ENCODE measurements at regions not wholly inside any gene's neighbourhood (a gene's known extent, or its start where the extent isn't known, plus 50 kb on each side); places are given as distances from the start of the nearest gene placed in this dataset.

DNA sequence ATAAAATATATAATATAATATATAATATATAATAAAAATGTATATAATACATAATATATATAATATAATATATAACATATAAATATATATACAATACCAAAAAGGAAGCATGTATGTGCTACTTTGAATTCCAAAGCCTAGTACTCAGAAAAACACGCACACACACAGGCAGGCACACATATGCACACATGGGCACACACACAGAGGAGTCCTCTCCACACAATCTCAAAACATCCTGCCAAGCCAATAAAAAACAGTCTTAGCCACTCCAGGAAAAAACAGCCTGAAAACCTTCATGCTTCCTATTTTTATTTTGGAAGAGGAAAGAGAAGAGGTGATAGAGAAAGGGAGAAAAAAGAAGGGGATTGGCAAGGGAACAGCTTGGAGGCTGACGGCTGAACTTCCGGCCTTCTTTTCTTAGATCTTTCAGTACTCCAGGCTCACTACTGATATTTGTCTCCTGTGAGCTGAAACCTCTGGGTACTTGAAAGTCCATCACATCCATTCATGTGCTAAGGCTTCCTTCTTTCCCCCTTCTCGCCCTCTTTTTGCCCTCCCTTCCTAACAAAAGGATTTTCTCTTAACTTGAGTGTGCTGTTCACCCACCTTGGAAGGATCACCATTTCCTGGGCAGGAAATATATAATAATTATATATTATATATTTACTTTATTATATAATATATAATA lies 394.2 kb downstream of the NUAK1 start:
- no peak for DNase-seq (ENCODE audit: low spot score)

DNA sequence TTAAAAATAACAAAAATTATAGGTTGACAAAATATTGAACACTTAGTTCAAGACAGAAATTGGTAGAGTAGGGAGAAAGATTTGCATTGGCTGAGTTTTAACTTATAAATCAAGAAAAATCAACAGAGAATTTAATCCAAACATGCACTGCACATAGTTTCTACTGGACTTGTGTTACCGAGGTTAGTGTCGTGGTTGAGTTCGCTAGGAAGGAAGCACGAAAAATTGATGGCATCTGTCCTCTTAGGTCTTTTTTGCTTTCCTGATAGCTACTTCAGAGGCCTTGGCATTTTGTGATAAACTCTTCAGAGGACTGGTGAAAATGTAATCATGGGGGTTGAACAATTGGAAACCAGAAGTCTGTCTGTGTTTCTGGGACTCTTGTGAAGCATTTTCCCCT lies 392.9 kb downstream of the NUAK1 start:
- DNase-seq (ENCODE audit: low spot score), result no peak

DNA sequence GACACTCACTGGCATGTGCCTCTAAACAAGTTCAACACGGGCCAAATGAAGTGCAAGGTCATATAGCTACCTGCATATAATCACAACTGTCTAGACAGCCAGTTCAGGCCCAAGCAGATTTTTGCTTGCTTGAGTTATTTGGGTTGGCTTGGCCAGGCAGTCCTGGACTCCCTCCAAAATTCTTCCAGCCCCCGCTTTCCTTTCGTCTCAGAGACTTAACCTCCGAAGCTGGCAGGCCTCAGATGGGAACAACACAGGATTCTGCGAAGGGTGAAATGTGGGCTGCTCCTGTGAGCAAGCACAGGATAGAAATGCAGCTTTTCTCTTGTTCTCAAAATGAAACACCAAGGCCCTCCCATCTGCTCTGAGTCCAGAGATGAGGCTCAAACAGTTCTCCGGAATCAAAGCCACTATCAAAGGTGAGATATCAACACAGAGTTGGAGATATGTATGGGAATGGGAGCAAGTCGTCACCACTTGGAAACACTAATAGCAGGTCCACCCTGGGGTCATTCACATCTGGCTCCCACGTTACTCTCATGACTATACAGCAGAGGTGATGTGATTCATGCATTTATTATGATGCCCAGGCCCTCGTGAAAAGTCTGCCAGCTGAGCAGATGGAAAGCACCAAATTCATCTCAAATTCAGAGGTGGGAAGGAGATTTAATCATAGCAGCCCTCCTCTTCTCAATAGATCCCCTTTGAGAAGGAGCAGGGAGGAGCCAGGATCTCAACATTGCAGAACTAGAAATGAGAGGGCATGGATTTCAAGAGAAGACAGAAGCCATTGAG lies 389.8 kb downstream of the NUAK1 start:
- DNase-seq (ENCODE audit: low spot score), result peak; percentile 51

- DNase-seq (ENCODE audit: low spot score), result no peak
Observed at GRCh38 chr12:105750096-105750495, 388.7 kb downstream of the NUAK1 start.

DNA sequence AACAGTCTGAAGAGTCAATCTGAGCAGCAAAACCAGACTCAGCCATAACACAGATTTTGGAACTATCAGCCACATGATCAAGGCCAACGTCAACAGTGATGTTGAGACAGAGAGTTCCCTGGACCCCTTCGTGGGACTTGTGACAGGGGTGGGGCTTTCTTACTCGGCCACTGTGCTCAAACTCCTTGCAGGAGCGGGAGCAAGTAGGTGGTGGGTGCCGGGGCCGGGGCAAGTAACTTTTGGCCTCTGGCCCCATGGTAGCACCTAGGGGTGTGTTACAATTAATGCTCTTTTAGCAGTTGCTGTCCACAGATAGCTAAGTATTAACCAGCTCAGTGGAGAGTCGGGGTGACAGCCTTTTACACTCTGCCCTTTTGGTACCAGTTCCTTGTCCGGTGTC lies 384.4 kb downstream of the NUAK1 start:
- no peak for DNase-seq (ENCODE audit: low spot score)

DNA sequence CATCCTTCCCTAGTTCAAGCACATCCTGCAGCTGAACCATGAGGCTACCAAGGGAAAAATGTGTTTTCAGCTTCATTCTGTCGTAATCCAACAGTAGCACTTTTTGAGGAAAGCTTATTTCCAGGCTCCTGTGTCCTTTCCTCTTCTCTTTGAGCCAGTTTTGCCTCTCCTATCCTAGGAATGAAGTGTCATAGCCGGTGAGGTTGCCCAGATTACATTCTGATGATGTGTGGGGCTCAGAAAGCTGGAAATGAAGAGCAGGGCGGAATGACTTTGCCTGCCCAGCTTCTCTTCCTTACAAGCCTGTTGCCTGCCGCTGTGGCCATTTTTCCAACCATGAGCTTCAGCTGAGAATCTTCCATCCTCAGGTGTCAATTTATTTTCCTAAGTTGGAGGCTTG lies 381.8 kb downstream of the NUAK1 start:
- DNase-seq (ENCODE audit: low spot score), result no peak

- no peak for DNase-seq (ENCODE audit: low spot score)
Observed at GRCh38 chr12:105759149-105759548, 379.6 kb downstream of the NUAK1 start.

DNA sequence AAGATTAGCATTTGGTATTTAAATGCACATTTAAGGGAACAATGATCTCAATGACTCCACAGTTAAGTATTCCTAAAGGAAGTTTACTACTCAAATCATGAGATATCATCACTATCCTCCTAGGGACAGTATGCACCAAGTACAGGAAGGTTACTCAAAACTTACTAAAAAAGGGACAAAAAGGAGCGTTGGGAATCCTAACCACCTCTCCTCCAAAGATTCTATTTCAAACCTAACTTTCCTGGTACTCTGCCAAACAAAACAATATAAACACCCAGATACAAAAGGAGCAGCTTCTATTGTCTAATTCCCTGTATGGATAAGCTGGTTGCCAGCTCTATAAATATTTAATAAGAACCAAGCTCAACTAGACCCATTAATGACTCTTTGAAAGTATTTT lies 377.7 kb downstream of the NUAK1 start:
- DNase-seq (ENCODE audit: low spot score), result no peak

DNA sequence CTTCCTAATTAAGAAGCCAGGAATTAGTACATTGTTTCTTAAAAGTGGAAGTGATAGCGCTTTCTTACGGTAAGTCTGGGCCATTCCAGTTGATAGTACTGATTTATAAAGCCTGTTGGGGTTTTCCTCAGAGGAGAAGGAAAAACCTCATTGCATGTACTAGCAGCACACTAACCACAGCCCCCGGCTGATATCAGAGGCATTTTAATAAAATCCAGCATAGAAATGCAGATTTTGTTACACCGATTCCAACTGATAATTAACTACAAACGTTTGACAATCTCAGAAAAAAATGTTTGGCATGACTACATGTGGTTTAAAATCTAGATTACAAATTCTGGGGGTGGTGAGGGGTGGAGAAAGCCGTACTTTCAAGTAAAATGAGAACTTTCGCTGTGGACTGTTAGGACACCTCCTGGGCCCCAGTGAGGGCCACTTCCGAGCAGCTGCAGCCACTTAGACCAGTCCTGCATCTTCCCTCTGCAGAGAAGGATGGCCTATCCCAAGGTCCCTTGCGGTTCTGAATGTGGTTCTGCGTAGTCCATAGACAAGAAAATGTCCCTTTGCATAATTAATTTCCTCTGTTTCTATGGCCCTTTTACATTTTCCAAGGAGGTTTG lies 374.4 kb downstream of the NUAK1 start:
- DNase-seq (ENCODE audit: low spot score), result no peak

- DNase-seq (ENCODE audit: low spot score), result no peak
Observed at GRCh38 chr12:105765053-105766014, 373.4 kb downstream of the NUAK1 start.

DNA sequence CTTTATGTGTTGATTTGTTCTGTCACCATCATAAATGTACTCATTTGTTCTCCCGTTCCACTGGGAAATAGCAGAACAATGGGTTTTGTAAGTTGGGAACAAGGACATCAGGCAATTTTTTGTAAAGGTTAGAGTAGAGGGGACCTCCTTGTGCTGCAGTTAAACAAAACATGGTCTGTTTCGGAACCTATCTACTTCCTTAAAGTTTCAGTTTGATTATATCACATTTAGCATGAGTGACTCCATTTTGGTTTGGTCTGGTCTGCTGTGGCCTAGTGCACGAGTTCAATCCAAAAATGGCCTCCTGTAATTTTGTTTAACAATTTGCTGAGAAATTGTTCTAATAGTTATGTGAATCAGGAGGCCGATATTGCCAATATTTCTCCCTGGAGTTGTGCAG lies 372.7 kb downstream of the NUAK1 start:
- no peak for DNase-seq (ENCODE audit: low spot score)

GRCh38 chr12:105769486-105769885 lies 369.3 kb downstream of the NUAK1 start:
- no peak for DNase-seq (ENCODE audit: low spot score)

- no peak for DNase-seq (ENCODE audit: low spot score)
Observed at GRCh38 chr12:105773471-105773870, 365.3 kb downstream of the NUAK1 start.

- DNase-seq (ENCODE audit: low spot score), result no peak
Observed at GRCh38 chr12:105774037-105774436, 364.7 kb downstream of the NUAK1 start.

DNA sequence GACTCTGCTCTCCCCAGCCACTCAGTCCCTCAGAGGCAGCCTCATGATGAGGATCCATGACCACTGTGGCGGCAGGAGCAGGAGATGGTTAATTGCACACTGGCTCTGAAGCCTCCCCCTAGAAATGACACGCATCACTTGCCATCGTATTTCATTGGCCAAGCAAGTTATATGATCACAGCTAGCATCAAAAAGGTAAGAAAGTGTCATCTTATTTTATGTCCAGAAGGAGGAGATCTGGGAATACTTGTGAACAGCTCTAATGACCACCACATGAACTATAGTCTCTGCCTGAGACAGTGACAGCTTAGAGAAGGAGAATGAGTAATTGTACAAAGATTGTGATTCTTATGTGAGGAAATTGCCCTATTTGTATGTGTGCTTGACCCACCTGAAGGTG lies 363.4 kb downstream of the NUAK1 start:
- no peak for DNase-seq (ENCODE audit: low spot score)

DNA sequence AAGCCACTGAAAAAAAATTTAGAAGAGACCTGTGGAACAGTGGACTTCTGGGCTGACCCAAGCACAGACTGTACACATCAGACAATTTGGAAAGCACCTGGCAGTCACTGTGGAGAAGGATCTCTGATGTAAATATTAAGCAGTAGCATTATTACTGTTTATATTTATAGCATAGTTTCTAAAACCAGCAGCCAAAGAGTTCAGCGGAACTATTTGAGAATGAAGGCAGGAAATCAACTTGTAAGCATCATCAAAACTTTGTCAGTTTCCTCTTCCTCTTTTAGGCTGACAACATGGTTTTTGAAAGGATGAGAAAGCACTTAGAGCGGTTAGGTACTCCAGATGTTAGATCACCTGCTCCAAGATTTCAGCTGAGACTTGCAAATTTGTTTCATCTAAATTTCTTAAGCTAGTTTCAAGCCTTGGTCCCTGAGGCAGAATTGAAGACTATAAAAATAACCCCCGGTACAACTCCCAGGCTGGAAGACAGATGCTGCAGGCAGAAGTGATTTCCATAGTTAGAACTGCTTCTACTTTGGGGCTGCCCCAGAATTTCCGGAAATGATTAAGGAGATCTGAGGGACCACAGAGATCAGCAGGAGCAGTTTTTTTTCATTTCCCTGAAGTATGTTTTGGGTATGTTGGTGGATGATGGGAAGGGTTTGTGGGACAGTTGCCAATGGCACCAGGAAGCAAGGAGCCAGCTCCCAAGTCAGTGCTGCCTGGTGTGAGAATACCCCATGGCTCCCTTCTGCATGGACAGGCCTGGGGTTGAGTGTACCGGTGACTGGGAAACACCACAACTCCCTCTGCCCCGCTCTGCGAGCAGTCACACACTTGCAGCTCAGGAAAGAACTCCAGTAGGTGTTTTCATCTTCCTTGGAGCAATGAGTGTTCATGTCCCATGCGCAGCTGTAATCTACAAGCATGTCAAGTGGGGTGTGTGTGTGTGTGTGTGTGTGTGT lies 354.5 kb downstream of the NUAK1 start:
- DNase-seq (ENCODE audit: low spot score), result no peak

- no peak for DNase-seq (ENCODE audit: low spot score)
Observed at GRCh38 chr12:105793421-105793820, 345.3 kb downstream of the NUAK1 start.

DNA sequence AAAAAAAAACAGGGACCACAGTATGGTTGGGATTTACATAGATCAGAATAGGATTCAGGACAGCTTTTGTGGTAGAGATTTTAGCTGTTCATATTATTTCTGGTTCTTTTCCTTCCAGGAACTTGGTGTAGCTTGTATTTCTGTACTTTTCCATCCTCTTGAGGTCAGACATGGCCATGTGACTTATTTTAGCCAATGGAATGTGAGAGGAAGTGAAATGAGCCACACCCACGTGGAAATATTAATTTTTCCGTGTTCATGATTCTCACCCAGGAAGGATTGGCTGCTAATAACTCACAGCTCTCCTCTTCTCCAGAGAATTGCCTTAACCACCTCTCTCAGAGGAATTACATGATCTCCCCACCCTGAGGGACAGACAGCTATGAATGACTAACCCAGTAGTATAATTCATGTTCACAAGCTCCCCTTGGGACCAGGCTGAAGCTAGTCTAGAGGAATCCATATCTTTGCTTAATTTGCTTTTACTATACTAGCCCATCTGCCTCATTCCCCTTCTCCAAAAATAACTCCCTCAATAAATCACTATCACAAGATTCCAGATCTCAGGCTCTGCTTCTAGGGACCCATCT lies 340.4 kb downstream of the NUAK1 start:
- no peak for DNase-seq (ENCODE audit: low spot score)

DNA sequence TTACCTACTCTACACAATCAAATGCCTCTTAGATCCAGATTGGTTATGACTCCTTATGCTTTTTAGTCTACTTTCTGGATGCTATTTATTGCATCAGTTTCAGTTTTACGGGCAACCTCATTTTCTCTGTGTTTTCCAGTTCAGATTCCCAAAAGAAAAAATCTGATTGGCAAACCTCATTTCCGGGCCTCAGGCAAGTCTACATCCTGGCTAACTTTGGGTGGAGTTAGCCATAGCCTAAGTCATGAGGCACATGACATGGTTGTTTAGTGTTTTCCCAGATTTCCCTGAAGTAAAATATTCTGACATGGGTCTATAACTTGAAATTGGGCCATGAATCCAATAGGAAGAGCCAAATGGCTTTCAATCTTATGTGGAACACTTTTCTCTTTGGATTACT lies 339.7 kb downstream of the NUAK1 start:
- DNase-seq (ENCODE audit: low spot score), result no peak

DNA sequence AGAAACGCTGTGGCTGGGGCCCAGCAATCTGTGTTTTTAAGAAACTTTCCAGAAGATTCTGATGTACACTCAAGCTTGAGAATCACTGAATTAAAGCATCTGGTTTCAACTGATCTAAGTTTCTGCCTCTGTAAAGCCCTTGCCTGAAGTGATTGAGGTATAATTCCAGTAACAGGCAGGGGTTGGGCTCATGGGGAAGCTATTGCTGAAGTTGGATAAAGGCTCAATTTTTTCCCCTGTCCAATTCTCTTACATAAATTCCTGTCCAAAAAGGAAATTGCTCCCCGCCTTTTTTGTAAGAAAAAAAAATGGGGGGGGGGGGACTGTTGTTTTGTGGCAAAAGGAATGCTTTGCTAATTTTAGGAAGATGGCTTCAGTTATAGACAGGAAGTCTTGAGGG lies 337.4 kb downstream of the NUAK1 start:
- DNase-seq (ENCODE audit: low spot score), result no peak

Data from ureter (tissue), 1 donor.